ENCODE measurements at regions not wholly inside any gene's neighbourhood (a gene's known extent, or its start where the extent isn't known, plus 50 kb on each side); places are given as distances from the start of the nearest gene placed in this dataset.
A peak's percentile ranks its signal among the peaks of the same experiment; 100 is the strongest.

GRCh38 chr4:85222561-85222960 is 252.4 kb upstream of the ARHGAP24 start:
- Histone ChIP-seq H3K36me3 (no peaks in the 10 kb centered on the region), H3K4me1 (no peaks in the 10 kb centered on the region), H3K27me3 (no peaks in the 10 kb centered on the region), H3K27ac (no peak overlapping the region), H3K4me3 (no peak overlapping the region), H3K9me3 (no peaks in the 10 kb centered on the region)
- TF ChIP-seq, protein P1, sequence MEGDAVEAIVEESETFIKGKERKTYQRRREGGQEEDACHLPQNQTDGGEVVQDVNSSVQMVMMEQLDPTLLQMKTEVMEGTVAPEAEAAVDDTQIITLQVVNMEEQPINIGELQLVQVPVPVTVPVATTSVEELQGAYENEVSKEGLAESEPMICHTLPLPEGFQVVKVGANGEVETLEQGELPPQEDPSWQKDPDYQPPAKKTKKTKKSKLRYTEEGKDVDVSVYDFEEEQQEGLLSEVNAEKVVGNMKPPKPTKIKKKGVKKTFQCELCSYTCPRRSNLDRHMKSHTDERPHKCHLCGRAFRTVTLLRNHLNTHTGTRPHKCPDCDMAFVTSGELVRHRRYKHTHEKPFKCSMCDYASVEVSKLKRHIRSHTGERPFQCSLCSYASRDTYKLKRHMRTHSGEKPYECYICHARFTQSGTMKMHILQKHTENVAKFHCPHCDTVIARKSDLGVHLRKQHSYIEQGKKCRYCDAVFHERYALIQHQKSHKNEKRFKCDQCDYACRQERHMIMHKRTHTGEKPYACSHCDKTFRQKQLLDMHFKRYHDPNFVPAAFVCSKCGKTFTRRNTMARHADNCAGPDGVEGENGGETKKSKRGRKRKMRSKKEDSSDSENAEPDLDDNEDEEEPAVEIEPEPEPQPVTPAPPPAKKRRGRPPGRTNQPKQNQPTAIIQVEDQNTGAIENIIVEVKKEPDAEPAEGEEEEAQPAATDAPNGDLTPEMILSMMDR (IDR thresholded peaks at IDR 0.05), result no peak
- DNase-seq, result no peak
- intact Hi-C loops (cut with DNase I), result no loop called here
- no peak for ATAC-seq

GRCh38 chr4:85228264-85228663 is 246.7 kb upstream of the ARHGAP24 start:
- no peaks in the 10 kb centered on the region for H3K9me3 ChIP-seq
- TF ChIP-seq, protein P1 (IDR thresholded peaks at IDR 0.05), result no peak
- ATAC-seq, result no peak

GRCh38 chr4:85233516-85233915 is 241.4 kb upstream of the ARHGAP24 start:
- H3K27ac ChIP-seq, result no peak overlapping the region
- TF ChIP-seq, protein P1 (IDR thresholded peaks at IDR 0.05), result no peak
- H3K36me3 ChIP-seq, result no peaks in the 10 kb centered on the region
- no peak for DNase-seq
- H3K9me3 ChIP-seq, result no peaks in the 10 kb centered on the region
- intact Hi-C loops (cut with DNase I), result no loop called here
- no peak for ATAC-seq
- no peaks in the 10 kb centered on the region for H3K4me1 ChIP-seq
- H3K4me3 ChIP-seq, result no peak overlapping the region
- H3K27me3 ChIP-seq, result no peaks in the 10 kb centered on the region

More at GRCh38 chr4:85228264-85228663, 246.7 kb upstream of the ARHGAP24 start:
- no peaks in the 10 kb centered on the region for H3K4me1 ChIP-seq
- intact Hi-C loops (cut with DNase I), result no loop called here
- H3K36me3 ChIP-seq, result no peaks in the 10 kb centered on the region
- H3K27me3 ChIP-seq, result no peaks in the 10 kb centered on the region
- no peak overlapping the region for H3K27ac ChIP-seq
- no peak for DNase-seq
- H3K4me3 ChIP-seq, result no peak overlapping the region

GRCh38 chr4:85243857-85244256 is 231.1 kb upstream of the ARHGAP24 start:
- no peaks in the 10 kb centered on the region for H3K27me3 ChIP-seq
- TF ChIP-seq, protein P1 (IDR thresholded peaks at IDR 0.05), result no peak
- no peak overlapping the region for H3K27ac ChIP-seq
- H3K4me3 ChIP-seq, result no peak overlapping the region
- H3K4me1 ChIP-seq, result no peaks in the 10 kb centered on the region
- no peaks in the 10 kb centered on the region for H3K9me3 ChIP-seq
- H3K36me3 ChIP-seq, result no peaks in the 10 kb centered on the region
- no peak for DNase-seq
- intact Hi-C loops (cut with DNase I), result no loop called here
- no peak for ATAC-seq

GRCh38 chr4:85244638-85245037 is 230.3 kb upstream of the ARHGAP24 start:
- TF ChIP-seq, protein P1 (IDR thresholded peaks at IDR 0.05), result no peak
- no peak overlapping the region for H3K27ac ChIP-seq
- no peaks in the 10 kb centered on the region for H3K27me3 ChIP-seq
- DNase-seq (no peak), ATAC-seq (no peak)
- H3K4me1 ChIP-seq, result no peaks in the 10 kb centered on the region
- H3K9me3 ChIP-seq, result no peaks in the 10 kb centered on the region
- H3K36me3 ChIP-seq, result no peaks in the 10 kb centered on the region
- H3K4me3 ChIP-seq, result no peak overlapping the region
- intact Hi-C loops (cut with DNase I), result no loop called here

DNA sequence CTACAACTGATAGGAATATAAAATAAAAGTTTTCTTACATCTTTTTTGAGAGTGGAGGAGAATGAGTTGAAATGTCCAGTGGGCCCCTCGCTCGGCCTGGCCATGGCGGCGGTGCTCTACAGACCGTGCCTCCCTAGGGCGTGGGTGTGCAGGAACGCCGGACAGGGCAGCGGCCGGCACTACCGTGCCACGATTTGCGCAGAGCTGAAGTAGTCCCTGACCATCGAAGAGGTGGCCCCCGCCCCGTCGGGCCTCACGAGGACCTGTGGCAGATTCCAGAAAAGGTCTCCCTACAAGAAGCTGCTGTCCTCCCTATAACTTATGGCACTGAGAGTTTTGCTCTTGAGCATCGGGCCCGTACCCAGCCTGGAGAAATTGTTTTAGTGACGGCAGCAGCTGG is 228.9 kb upstream of the ARHGAP24 start:
- H3K27me3 ChIP-seq, result no peaks in the 10 kb centered on the region
- H3K36me3 ChIP-seq, result no peaks in the 10 kb centered on the region
- no peaks in the 10 kb centered on the region for H3K9me3 ChIP-seq
- H3K27ac ChIP-seq, result no peak overlapping the region
- intact Hi-C loops (cut with DNase I), result no loop called here
- ATAC-seq (no peak), DNase-seq (peak; percentile 60)
- no peak overlapping the region for H3K4me3 ChIP-seq
- TF ChIP-seq, protein P1 (IDR thresholded peaks at IDR 0.05), result no peak
- no peaks in the 10 kb centered on the region for H3K4me1 ChIP-seq

Measured in upper lobe of right lung (tissue), 1 donor.